Liver (tissue), 3 donors: ENCODE measurements at regions not wholly inside any gene's neighbourhood (a gene's known extent, or its start where the extent isn't known, plus 50 kb on each side); places are given as distances from the start of the nearest gene placed in this dataset.

Source experiments
- ATF3 ChIP-seq: IDR thresholded peaks from 2 replicates; pipeline ENCODE4 v1.6.1; 2016; ENCODE audit warnings: antibody characterized with exemption
- EGR1 ChIP-seq, 2 donors: IDR thresholded peaks; 2 replicates each; pipeline ENCODE4 v1.6.1; 2016 to 2018; ENCODE audit warnings: antibody characterized with exemption in 2 of 2, low read depth in 2 of 2
- FOXA1 ChIP-seq: IDR thresholded peaks from 2 replicates; pipeline ENCODE4 v1.6.1; 2016; ENCODE audit warnings: antibody characterized with exemption
- GABPA ChIP-seq, 2 donors: IDR thresholded peaks in 1 of 2; conservative IDR thresholded peaks in 1 of 2; 2 replicates each; pipeline ENCODE4 v1.6.1; 2016; ENCODE audit warnings: antibody characterized with exemption in 2 of 2, mild to moderate bottlenecking in 1 of 2, moderate library complexity in 1 of 2
- HNF4A ChIP-seq, 2 donors: conservative IDR thresholded peaks; 2 replicates each; pipeline ENCODE4 v1.6.1; 2016; ENCODE audit warnings: antibody characterized with exemption in 2 of 2, mild to moderate bottlenecking in 2 of 2
- JUND ChIP-seq, 2 donors: IDR thresholded peaks; 2 replicates each; pipeline ENCODE4 v1.6.1; 2016; ENCODE audit warnings: antibody characterized with exemption in 2 of 2
- MAX ChIP-seq: IDR thresholded peaks from 2 replicates; pipeline ENCODE4 v1.6.1; 2016; ENCODE audit warnings: antibody characterized with exemption
- RAD21 ChIP-seq, 2 donors: IDR thresholded peaks; 2 replicates each; pipeline ENCODE4 v1.6.1; 2016; ENCODE audit warnings: antibody characterized with exemption in 2 of 2, mild to moderate bottlenecking in 2 of 2
- REST ChIP-seq: IDR thresholded peaks from 2 replicates; pipeline ENCODE4 v1.6.1; 2016; ENCODE audit warnings: antibody characterized with exemption, mild to moderate bottlenecking
- RXRA ChIP-seq, 2 donors: IDR thresholded peaks; 2 replicates each; pipeline ENCODE4 v1.6.1; 2017 to 2018; ENCODE audit warnings: antibody characterized with exemption in 2 of 2, mild to moderate bottlenecking in 1 of 2
- SP1 ChIP-seq: IDR thresholded peaks from 2 replicates; pipeline ENCODE4 v1.6.1; 2018; ENCODE audit warnings: antibody characterized with exemption, mild to moderate bottlenecking
- TAF1 ChIP-seq: conservative IDR thresholded peaks from 2 replicates; pipeline ENCODE4 v1.6.1; 2016; ENCODE audit warnings: antibody characterized with exemption, mild to moderate bottlenecking
- YY1 ChIP-seq: IDR thresholded peaks from 2 replicates; pipeline ENCODE4 v1.6.1; 2016; ENCODE audit warnings: antibody characterized with exemption, mild to moderate bottlenecking
- TF ChIP-seq, protein P1 (sequence below): fragments of 150-350 bp; IDR thresholded peaks from 2 replicates; pipeline ENCODE4 v1.5.1; 2017; ENCODE audit warnings: improper control_type of control experiment, low read depth, low read length; ENCODE audit not compliant: missing input control
- donor health status: healthy.
- donor health status: healthy.

GRCh38 chr1:72481420-72481970 lies 199.2 kb upstream of the NEGR1 start:
- TF ChIP-seq, protein P1, sequence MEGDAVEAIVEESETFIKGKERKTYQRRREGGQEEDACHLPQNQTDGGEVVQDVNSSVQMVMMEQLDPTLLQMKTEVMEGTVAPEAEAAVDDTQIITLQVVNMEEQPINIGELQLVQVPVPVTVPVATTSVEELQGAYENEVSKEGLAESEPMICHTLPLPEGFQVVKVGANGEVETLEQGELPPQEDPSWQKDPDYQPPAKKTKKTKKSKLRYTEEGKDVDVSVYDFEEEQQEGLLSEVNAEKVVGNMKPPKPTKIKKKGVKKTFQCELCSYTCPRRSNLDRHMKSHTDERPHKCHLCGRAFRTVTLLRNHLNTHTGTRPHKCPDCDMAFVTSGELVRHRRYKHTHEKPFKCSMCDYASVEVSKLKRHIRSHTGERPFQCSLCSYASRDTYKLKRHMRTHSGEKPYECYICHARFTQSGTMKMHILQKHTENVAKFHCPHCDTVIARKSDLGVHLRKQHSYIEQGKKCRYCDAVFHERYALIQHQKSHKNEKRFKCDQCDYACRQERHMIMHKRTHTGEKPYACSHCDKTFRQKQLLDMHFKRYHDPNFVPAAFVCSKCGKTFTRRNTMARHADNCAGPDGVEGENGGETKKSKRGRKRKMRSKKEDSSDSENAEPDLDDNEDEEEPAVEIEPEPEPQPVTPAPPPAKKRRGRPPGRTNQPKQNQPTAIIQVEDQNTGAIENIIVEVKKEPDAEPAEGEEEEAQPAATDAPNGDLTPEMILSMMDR = no peak
- TF ChIP-seq HNF4A (conservative IDR thresholded peaks at IDR 0.05) (no peak), TAF1 (no peak), YY1 (no peak), EGR1 (IDR thresholded peaks at IDR 0.05; ENCODE audit: low read depth in 2 of 2) (no peak), GABPA (IDR thresholded peaks at IDR 0.05 in 1 of 2, conservative IDR thresholded peaks at IDR 0.05 in 1 of 2) (no peak), REST (no peak), RAD21 (IDR thresholded peaks at IDR 0.05) (no peak), FOXA1 (no peak), RXRA (IDR thresholded peaks at IDR 0.05) (no peak), JUND (IDR thresholded peaks at IDR 0.05) (no peak), SP1 (no peak), MAX (no peak), ATF3 (no peak)
